HL-60/S4 treated with retinoic acid at 250 ng/mL for 4 days and 3 days (cell line): ENCODE measurements at regions not wholly inside any gene's neighbourhood (a gene's known extent, or its start where the extent isn't known, plus 50 kb on each side); places are given as distances from the start of the nearest gene placed in this dataset.
"Not testable (repeated sequence)": the region's sequence is repeated elsewhere in the genome, so short reads cannot be mapped to it uniquely, and the experiment has no call there.

Source experiments
- in situ Hi-C: fragments of 300-500 bp; cut with MboI; formaldehyde crosslinking; loops from 2 replicates; pipeline ENCODE4 v1.7.0; 2022; ENCODE audit warnings: low sequenced_read_pairs

DNA sequence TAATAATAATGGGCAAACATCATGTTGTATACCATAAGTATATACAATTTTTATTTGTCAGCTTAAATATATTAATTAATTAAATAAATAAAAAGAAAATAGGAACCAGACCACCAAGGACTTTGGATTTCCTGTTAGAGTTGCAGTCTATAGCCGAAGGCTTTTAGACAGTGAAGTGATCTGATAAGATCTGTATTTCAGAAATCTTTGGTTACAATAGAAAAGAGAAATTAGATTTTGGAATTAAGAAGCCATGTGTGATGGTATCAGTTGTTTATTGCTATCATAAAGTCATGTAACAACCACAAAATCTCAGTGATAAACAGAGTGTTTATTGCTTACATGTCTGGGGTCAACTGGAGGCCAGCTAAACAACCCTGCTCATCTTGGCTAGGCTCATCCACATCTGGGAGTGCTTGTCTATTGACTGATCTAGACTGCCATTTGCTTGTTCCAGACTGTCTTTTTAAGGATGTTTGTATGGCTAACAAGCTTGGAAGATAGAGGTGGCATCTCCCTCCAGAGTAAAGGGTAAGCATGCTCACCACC, 142.1 kb upstream of the USP9X start:
- in situ Hi-C loops, result no loop called here

DNA sequence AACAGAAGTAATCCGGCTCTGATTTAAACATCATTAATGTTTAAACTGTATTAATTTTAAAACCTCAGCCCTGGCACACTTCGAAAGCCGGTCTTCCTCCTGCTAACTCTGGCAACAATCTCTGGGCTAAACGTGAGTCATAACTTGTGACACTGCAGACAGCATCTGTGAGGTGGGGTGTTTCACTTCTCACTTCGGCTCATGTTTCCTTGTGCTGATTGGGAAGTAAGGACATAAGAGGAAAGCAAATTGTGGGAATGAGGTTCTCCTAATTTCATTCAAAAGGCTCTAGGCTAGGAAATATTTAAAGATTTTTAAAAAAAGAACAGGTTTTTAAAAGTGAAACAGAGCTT, 139.9 kb upstream of the USP9X start:
- in situ Hi-C loops, result no loop called here

DNA sequence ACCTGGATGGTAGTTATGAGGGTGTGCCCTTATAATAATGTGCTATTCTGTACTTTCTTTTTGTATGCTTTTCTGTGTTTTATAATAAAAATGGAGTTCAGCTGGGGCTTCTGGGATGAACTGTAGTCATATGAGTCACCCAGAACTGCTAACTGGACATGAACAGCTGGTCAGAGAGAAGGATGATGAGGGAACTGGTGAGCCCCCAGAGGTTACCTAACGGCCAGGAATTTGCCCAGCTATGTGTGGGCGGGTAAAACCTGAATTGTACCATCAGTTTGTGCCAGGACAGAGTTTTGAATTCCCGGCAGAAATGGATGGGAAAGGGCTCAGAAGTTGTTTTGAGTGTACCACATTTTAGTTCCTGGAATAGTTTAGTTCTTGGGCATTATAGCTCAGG, 138.0 kb upstream of the USP9X start:
- in situ Hi-C loops, result no loop called here

DNA sequence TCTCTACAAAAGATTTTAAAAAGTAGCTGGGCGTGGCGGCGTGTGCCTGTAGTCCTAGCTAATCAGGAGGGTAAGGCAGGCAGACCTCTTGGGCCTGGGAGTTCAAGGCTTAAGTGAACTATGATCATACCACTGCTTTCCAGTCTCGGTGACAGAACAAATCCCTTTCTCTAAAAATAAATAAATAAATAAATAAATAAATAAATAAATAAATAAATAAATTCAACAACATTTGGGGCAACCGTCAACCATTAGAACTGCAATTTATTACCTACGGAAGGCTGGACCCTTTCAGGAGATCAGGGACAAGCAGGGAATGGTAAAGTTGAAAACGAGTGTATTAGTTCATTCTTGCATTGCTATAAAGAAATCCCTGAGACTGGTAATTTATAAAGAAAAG, 136.2 kb upstream of the USP9X start:
- in situ Hi-C loops, result no loop called here

DNA sequence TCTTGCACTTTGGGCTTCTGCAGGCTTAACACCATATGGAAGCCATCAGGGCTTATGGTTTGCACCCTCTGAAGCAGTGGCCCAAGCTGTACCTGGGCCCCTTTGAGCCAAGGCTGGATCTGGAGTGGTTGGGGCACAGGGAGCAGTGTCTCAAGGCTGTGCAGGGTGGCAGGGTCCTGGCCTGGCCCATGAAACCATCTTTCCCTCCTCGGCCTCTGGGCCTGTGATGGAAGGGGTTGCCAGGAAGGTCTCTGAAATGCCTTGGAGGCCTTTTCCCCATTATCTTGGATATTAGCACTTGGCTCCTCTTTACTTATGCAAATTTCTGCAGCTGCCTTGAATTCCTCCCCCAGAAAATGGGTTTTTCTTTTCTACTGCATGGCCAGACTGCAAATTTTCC, 134.7 kb upstream of the USP9X start:
- in situ Hi-C loops, result no loop called here

DNA sequence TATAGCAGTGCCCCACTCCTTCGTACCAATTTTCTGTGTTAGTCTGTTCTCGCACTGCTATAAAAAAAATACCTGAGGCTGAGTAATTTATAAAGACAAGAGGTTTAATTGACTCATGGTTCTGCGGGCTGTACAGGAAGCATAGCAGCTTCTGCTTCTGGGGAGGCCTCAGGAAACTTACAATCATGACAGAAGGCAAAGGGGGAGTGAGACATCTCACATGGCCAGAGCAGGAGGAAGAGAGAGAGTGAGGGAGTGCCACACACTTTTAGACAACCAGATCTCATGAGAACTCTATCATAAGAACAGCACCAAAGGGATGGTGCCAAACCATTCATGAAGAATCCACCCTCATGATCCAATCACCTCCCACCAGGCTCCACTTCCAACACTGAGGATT, 133.8 kb upstream of the USP9X start:
- in situ Hi-C loops, result not testable (repeated sequence)

DNA sequence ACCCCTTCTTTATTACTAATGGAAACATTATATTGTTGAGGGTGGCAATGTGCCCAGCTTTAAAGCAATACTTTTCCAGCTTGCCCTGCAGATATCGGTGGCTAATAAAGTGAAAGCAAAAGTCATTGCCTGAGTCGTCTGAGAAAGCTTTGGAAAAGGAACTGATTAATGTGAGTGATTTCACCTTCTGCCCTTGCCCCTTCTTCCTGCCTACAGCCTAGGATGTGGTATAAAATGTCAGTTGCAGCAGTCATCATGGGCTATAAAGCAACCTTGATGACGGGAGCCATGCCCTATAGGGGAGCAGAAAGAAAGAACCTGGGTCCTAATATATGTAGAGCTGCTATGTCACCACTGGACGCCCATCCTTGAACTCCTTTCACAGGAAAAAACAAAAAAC, 132.4 kb upstream of the USP9X start:
- in situ Hi-C loops, result no loop called here

DNA sequence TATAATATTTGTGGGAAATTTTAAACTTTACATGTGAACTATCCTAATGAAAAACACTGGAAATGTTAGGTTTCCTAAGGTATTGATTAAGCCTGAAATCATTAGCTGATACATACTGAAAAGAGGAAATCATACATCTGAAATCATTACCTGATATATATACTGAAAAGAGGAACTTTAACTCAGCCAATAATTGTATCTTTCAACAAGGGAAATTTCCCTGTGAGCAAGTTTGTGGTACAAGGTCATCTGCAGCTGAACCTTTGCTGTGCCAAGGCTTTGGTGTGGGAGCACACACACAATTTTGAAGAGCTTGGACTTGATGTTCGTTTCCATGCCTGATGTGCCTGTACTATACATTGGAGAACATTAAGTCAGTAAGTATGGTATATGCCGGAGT, 131.9 kb upstream of the USP9X start:
- in situ Hi-C loops, result no loop called here

DNA sequence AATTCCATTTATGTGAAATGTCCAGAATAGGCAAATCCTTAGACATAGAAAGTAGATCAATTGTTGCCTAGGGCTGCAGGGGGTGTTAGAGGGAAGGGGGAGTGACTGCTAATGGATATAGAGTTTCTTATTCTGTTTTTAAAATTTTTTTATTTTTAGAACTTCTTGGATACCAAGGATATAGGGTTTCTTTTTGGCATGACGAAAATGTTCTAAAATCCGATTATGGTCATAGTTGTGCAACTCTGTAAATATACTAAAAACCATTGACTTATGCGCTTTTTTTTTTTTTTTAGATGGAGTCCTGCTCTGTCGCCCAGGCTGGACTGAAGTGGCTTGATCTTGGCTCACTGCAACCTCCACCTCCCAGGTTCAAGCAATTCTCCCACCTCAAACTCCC, 125.2 kb upstream of the USP9X start:
- in situ Hi-C loops, result no loop called here

DNA sequence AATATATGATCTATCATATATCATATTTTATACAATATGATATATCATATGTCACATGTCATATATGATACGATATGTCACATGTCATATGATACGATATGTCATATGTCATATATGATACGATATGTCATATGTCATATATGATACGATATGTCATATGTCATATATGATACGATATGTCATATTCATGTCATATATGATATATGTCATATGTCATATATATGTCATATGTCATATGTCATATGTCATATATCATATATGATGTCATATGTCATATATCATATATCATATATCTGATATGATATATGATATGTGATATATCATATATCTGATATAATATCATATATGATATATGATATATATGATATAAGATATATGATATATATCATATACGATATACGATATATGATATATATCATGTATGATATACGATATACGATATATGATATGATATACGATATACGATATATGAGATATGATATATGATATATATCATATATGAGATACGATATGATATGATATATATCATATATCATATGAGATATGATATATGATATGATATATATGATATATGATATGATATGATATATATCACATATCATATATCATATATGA, 122.3 kb upstream of the USP9X start:
- in situ Hi-C loops, result no loop called here

DNA sequence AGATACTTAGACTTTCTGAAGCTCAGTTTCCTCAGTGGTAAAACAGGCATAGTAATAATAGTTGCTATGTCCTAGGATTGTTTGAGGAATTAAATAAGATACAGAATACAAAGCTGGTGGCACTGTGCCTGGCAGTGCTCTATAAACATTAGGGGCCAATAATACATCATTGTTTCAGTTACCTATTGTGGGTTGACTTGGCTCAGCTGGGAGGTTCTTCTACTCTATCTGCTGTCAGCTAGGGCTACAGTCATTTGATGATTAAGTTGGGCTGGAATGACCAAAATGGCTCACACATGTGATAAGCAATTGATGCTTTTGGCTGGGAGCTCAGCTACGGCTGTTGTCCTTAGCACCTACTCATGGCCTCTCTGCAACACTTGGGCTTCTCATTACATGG, 121.2 kb upstream of the USP9X start:
- in situ Hi-C loops, result no loop called here

DNA sequence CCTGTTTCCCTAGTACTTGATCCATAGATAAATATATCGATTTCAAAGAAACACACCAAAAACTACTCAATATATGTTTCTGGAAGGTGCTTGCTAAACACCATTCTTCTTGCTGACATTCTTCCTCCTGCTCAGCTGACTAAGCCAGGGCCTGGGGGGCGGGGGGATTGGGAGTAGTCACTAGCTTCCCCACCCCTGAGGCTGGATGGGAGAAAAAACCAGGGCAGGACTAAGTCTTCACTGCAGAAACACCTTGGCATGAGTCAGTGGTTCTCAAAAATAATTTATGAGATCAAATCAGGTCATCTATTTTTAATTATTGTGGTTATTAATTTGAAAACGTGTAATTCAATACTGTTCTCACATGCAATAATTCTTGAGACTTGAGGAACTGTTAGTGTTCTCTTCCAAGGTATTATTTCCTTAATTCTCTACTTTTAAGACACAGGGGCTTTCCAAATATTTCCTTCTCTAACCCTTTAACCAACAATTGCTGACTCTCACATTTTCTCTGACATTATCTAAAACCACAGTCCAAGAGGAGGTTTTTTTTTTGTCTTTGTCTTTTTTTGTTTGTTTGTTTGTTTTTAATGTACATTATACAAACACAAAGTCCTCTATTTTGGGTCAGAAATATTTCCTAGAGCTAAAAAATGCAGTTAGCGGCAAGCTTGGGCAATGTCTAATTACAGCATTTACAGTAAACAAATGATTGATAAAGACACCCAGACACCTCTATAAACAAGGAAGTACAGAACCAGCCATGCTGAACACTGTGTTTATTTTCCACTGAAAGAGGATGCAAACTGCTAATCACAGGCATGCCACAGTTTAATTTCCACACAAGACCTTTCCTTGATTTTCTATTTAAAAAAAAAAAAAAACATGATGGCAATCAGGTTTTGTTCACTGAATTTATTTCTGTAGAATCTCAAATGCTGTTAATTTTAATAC, 120.3 kb upstream of the USP9X start:
- in situ Hi-C loops, result no loop called here

DNA sequence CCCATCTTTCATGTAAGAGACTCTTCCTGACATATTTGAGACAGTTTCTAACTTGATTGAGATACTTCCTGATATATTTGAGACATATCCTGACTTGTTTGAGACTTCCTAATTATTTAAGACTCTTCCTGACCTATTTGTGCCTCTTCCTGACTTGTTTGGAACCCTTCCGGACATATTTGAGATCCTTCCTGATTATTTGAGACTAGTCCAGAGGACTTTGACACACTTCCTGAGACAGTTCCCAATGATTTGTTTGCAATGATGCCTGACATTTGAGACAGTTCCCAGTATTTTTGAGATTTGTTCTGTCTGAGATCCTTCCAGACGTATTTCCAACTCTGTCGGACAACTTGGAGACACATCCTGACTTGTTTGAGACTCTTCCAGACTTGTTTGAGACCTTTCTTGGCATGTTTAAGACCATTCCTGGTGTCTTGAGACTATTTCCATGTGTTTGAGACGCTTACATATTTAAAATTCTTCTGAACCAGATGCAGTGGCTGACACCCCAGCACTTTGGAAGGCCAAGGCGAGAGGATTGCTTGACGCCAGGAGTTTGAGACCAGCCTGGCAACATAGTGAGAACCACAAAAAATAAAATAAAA, 118.9 kb upstream of the USP9X start:
- in situ Hi-C loops, result no loop called here

DNA sequence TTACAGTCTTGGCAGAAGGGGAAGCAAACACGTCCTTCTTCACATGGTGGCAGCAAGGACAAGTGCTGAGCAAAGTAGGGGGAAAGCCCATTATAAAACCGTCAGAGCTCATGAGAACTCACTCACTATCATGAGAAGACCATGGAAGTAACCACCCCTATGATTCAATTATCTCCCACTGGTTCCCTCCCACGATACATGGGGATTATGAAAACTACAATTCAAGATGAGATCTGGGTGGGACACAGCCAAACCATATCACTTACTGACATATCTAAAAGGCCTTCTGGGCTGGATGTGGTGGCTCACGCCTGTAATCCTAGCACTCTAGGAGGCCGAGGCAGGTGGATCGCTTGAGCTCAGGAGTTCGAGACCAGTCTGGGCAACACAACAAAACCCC, 117.1 kb upstream of the USP9X start:
- in situ Hi-C loops, result no loop called here

DNA sequence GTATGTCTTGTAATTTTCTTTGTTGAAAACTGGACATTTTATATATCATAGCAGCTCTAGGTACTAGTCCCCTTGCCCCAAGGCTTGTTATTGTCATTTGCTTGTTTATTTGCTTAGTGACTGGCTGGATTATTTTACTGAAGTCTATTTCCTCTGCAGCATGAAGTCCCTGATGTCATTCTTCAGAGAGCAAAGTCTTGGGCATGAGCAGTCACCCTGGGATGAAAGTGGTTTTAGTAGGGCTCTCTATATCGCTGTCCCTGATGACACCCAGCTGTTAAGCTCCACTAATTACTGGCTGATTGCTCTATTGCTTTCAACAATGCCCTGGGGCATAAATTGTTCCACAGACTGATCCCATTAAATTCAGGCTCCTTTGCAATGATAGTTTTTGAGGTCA, 113.5 kb upstream of the USP9X start:
- in situ Hi-C loops, result no loop called here

DNA sequence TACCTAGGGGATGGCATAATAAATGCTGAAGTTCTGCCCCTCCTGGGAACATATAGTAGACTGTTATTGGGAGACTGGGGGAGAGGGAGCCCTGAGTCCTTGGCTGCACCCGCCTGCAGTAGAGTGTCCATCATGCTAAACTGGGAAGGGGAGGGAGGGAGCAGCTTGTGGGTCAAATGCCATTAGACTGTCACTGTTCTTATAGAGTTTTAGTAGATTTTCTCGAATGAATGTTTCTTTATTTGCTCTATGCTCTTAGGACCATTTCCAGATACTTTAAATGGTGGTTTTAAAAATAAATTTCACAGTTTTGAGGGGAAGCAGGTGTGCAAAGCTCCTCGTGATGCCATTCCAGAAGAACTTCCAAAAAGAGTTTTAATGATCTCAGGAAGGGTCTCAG, 111.6 kb upstream of the USP9X start:
- in situ Hi-C loops, result no loop called here

DNA sequence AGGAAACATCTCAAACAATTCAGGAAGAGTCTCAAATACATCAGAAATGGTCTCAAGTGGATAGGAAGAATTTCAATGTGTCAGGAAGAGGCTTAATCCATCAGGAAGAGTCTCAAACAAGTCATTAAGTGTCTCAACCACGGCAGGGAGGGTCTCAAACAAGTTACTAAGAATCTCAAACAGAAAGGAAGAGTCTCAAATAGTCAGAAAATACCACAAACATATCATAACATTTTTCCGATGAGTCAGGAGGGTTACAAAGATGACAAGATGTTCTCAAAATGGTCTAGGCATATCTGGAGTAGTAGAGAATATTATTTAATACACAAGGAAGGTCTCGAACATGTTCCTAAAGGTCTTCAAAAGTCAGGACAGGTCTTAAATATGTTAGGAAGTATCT, 109.3 kb upstream of the USP9X start:
- in situ Hi-C loops, result no loop called here

DNA sequence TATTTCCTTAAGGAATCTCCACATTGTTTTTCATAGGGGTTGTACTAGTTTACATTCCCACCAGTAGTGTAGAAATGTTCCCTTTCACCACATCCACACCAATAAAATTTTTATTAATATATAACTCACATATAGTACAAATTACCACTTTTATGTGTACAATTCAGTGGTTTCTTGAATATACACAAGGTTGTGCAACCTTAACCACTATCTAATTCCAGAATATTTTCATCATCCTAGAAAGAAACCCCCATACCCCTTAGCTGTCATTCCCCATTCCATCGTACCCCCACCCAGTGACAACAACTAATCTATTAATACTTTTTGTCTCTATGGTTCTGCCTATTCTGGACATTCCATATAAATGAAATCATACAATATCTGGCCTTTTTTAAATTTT, 108.3 kb upstream of the USP9X start:
- in situ Hi-C loops, result no loop called here

DNA sequence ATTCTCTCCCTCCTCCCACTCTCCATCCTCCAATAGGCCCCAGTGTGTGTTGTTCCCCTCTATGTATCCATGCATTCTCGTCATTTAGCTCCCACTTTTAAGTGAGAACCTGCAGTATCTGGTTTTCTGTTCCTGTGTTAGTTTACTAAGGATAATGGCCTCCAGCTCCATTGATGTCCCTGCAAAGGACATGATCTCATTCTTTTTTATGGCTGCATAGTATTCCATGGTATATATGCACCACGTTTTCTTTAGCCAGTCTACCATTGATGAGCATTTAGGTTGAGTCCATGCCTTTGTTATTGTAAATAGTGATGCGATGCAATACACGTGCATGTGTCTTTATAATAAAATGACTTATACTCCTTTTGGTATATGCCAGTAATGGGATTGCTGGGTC, 100.3 kb upstream of the USP9X start:
- in situ Hi-C loops, result no loop called here

DNA sequence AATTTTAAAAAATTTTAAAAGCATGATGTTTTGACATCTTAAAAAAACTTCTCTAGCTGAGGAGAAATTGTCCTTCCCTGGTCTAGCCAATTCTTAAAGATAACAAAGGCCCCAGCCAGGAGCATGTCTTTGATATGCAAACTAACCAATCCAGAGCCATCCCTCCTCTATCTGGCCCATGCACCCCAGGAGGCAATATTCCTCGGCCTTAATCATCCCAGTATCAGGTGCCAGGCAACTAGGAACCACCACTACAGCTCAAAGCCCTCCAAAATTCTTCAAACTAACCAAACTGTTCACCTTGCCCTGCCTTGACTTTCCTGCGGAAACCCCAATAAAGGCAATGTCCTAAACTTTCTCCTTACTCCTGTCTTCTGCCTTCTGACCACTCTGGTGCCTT, 97.8 kb upstream of the USP9X start:
- in situ Hi-C loops, result no loop called here

DNA sequence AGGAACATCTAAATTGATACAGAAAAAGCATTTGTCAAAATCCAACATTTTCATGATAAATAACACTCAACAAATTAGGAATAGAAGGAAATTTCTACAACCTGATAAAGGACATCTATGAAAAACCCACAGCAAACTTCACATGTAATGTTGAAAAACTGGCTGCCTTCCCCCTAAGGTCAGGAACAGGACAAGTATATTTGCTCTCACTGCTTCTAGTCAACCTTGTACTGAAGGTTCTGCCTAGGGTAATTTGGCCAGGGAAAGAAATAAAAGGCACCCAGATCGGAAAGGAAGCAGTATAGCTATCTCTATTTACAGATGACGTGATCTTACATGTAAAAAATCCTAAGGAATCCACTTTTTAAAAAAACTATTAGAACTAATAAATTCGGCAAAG, 97.1 kb upstream of the USP9X start:
- in situ Hi-C loops, result no loop called here

DNA sequence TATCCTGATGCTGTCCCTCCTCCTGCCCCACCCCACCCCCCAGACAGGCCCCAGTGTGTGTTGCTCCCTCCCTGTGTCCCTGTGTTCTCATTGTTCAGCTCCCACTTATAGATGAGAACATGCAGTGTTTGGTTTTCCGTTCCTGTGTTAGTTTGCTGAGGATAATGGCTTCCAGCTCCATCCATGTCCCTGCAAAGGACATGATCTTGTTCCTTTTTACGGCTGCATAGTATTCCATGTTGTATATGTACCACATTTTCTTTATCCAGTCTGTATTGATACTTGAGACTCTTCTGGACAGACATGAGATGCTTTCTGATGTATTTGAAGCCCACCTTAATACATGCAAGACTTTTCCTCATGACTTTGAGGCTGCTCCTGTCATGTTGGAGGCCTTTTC, 91.8 kb upstream of the USP9X start:
- in situ Hi-C loops, result not testable (repeated sequence)
